GM23338 (cell line): ENCODE measurements at regions not wholly inside any gene's neighbourhood (a gene's known extent, or its start where the extent isn't known, plus 50 kb on each side); places are given as distances from the start of the nearest gene placed in this dataset.

ENCODE experiments used
- ATAC-seq: fragments of 200-7000 bp; cut with Tn5 transposase; 3 replicates; pipeline ENCODE4 v1.9.1; 2020
- DNase-seq: peaks from one replicate; pipeline ENCODE4 v3.0.0-alpha.2; 2015; ENCODE audit warnings: low spot score
- H2AFZ ChIP-seq: fragments of 200-600 bp; sonication (generic); 2 replicates; pipeline ENCODE4 v1.8.0; 2016; ENCODE audit warnings: antibody characterized with exemption, mild to moderate bottlenecking, moderate library complexity
- H3F3A ChIP-seq: fragments of 200-600 bp; sonication (generic); replicated peaks from 2 replicates; pipeline ENCODE4 v1.8.0; 2017; ENCODE audit warnings: antibody characterized with exemption, mixed run types, low read depth
- H3K27ac ChIP-seq: fragments of 200-600 bp; sonication (generic); 2 replicates; pipeline ENCODE4 v1.6.1; 2016; ENCODE audit warnings: low read depth
- H3K27me3 ChIP-seq: fragments of 200-600 bp; sonication (generic); 2 replicates; pipeline ENCODE4 v1.8.0; 2016; ENCODE audit warnings: mild to moderate bottlenecking, mixed run types, moderate library complexity; ENCODE audit not compliant: insufficient read depth
- H3K36me3 ChIP-seq: fragments of 200-600 bp; sonication (generic); 2 replicates; pipeline ENCODE4 v1.8.0; 2016; ENCODE audit warnings: mild to moderate bottlenecking; ENCODE audit not compliant: insufficient read depth
- H3K4me1 ChIP-seq: fragments of 200-600 bp; sonication (generic); 2 replicates; pipeline ENCODE4 v1.8.0; 2016; ENCODE audit warnings: mild to moderate bottlenecking, moderate library complexity; ENCODE audit not compliant: insufficient read depth
- H3K4me2 ChIP-seq: fragments of 200-600 bp; sonication (generic); 2 replicates; pipeline ENCODE4 v1.7.1; 2017; ENCODE audit warnings: mixed run types
- H3K4me3 ChIP-seq: fragments of 200-600 bp; sonication (generic); 2 replicates; pipeline ENCODE4 v1.6.1; 2016; ENCODE audit warnings: mixed run types
- H3K79me2 ChIP-seq: fragments of 200-600 bp; sonication (generic); replicated peaks from 2 replicates; pipeline ENCODE4 v1.8.0; 2017; ENCODE audit warnings: mild to moderate bottlenecking; ENCODE audit not compliant: insufficient read depth
- H3K9me2 ChIP-seq: fragments of 200-600 bp; sonication (generic); 2 replicates; pipeline ENCODE4 v1.8.0; 2017; ENCODE audit not compliant: insufficient read depth
- H4K20me1 ChIP-seq: fragments of 200-600 bp; sonication (generic); replicated peaks from 2 replicates; pipeline ENCODE4 v1.8.0; 2017; ENCODE audit warnings: mild to moderate bottlenecking; ENCODE audit not compliant: insufficient read depth
- H3K27ac Mint-ChIP-seq: 2 replicates; pipeline ENCODE4 v1.8.0; 2020; ENCODE audit warnings: inconsistent platforms, mild to moderate bottlenecking, moderate library complexity, mixed read lengths
- H3K27me3 Mint-ChIP-seq: 3 replicates; pipeline ENCODE4 v1.8.0; 2022; ENCODE audit warnings: low read depth, mild to moderate bottlenecking, moderate library complexity, mixed read lengths, inconsistent platforms; ENCODE audit not compliant: insufficient read depth, poor library complexity
- H3K36me3 Mint-ChIP-seq: 3 replicates; pipeline ENCODE4 v1.8.0; 2021; ENCODE audit warnings: low read depth, mild to moderate bottlenecking, inconsistent platforms, moderate library complexity, mixed read lengths
- H3K4me1 Mint-ChIP-seq: 3 replicates; pipeline ENCODE4 v1.8.0; 2020; ENCODE audit warnings: mild to moderate bottlenecking, inconsistent platforms, mixed read lengths
- H3K4me3 Mint-ChIP-seq: 3 replicates; pipeline ENCODE4 v1.8.0; 2021; ENCODE audit warnings: moderate library complexity, mild to moderate bottlenecking, inconsistent platforms, mixed read lengths
- H3K9me3 Mint-ChIP-seq: 3 replicates; pipeline ENCODE4 v1.8.0; 2020; ENCODE audit warnings: moderate library complexity, mild to moderate bottlenecking, inconsistent platforms, mixed read lengths
- CREB1 ChIP-seq: fragments of 250-450 bp; sonication (Bioruptor Pico); IDR thresholded peaks from 2 replicates; pipeline ENCODE4 v1.5.0; 2020; ENCODE audit warnings: low read depth, mild to moderate bottlenecking, moderate library complexity
- EZH2 ChIP-seq: fragments of 200-600 bp; sonication (generic); IDR thresholded peaks from one replicate; pipeline ENCODE4 v1.8.0; 2017; ENCODE audit warnings: antibody characterized with exemption, mild to moderate bottlenecking, low read depth; ENCODE audit not compliant: unreplicated experiment
- EZH2phosphoT487 ChIP-seq: fragments of 200-600 bp; sonication (generic); IDR thresholded peaks from one replicate; pipeline ENCODE4 v1.8.1; 2018; ENCODE audit warnings: antibody characterized with exemption; ENCODE audit not compliant: unreplicated experiment
- JUNB ChIP-seq: IDR thresholded peaks from one replicate; pipeline ENCODE4 v1.6.1; 2016; ENCODE audit warnings: antibody characterized with exemption; ENCODE audit not compliant: unreplicated experiment
- NANOG ChIP-seq: IDR thresholded peaks from 2 replicates; pipeline ENCODE4 v1.6.1; 2016; ENCODE audit warnings: antibody characterized with exemption, borderline replicate concordance
- POLR2AphosphoS5 ChIP-seq: IDR thresholded peaks from 2 replicates; pipeline ENCODE4 v1.6.1; 2016; ENCODE audit warnings: antibody characterized with exemption, low read depth
- STAT1 ChIP-seq: IDR thresholded peaks from one replicate; pipeline ENCODE4 v1.6.1; 2016; ENCODE audit warnings: antibody characterized with exemption; ENCODE audit not compliant: unreplicated experiment
- ZNF114 ChIP-seq: fragments of 250-450 bp; sonication (Bioruptor Pico); IDR thresholded peaks from 2 replicates; pipeline ENCODE4 v1.5.0; 2020; ENCODE audit warnings: mild to moderate bottlenecking, moderate library complexity
- ZNF331 ChIP-seq: fragments of 250-450 bp; sonication (Bioruptor Pico); IDR thresholded peaks from 2 replicates; pipeline ENCODE4 v1.5.0; 2020; ENCODE audit warnings: low read depth, mild to moderate bottlenecking, moderate library complexity
- TF ChIP-seq, protein P1 (sequence below): IDR thresholded peaks from 2 replicates; pipeline ENCODE4 v1.6.1; 2016; ENCODE audit warnings: antibody characterized with exemption
- TF ChIP-seq, protein P2 (sequence below): IDR thresholded peaks from one replicate; pipeline ENCODE4 v1.6.1; 2018; ENCODE audit warnings: antibody characterized with exemption; ENCODE audit not compliant: unreplicated experiment
- TF ChIP-seq, protein P3 (sequence below), 2 experiments: fragments of 200-600 bp in 1 of 2; sonication (generic) in 1 of 2; conservative IDR thresholded peaks; 2 replicates each; pipeline versions ENCODE4 v1.5.1 to v1.6.1; 2016 to 2017; ENCODE audit warnings: antibody characterized with exemption in 2 of 2, low read depth in 2 of 2, mild to moderate bottlenecking in 2 of 2, moderate library complexity in 1 of 2
- TF ChIP-seq, protein P4 (sequence below): fragments of 250-450 bp; sonication (Bioruptor Pico); IDR thresholded peaks from 2 replicates; pipeline ENCODE4 v1.5.0; 2020; ENCODE audit warnings: mild to moderate bottlenecking, moderate library complexity

DNA sequence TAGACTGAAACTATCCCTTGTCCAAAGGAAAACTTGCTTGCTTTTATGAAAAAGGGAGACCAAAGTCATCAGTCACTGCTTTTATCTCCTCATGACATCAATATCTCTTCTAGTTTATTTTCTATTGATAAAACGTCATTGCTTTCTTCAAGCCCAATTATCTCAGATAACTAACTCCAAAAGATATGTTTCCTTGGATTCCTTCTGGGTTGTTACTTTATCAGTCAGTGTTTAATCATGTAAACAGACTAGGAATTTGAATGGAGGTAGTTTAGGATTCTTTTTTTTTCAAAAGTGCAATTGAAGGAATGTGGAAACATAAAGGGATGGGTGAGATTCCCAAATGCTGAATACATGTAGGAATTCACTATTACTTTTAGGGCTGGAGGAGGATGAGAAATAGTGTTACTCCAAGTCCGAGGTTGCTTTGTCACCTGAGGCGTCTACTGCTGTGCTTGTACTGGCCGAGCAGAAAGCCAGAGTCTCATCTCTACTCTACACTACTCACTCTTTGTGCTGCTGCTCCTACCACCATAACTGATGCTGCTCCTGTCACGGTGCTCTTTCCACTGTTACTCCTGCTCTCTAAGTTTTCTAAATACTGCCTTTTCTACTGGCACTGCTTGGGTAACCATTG lies 1697.1 kb upstream of the NUDT12 start:
- peak; percentile 2 for DNase-seq
- H3K9me3 Mint-ChIP-seq, result no peaks in the 10 kb centered on the region; the same call in 2 of the 3 replicates
- H3K27me3 ChIP-seq, result no peaks in the 10 kb centered on the region
- 0 out of 2 replicates have a peak, but pooled peaks cover 2% of the 10 kb centered on the region for H3K9me2 ChIP-seq
- no peaks in the 10 kb centered on the region for H3K36me3 ChIP-seq
- H3K79me2 ChIP-seq, result no peaks in the 10 kb centered on the region
- H4K20me1 ChIP-seq, result no peaks in the 10 kb centered on the region
- H3K27ac Mint-ChIP-seq, result no peak overlapping the region
- H3K4me1 ChIP-seq, result no peaks in the 10 kb centered on the region; the same call in 1 of the 2 replicates
- no peak; the same call in 2 of the 3 replicates for ATAC-seq
- H3K4me3 ChIP-seq, result no peak overlapping the region
- peaks cover 5% of the 10 kb centered on the region for H3K4me1 Mint-ChIP-seq
- H2AFZ ChIP-seq, result peak overlapping the region; percentile 81
- H3K27me3 Mint-ChIP-seq, result peaks cover 2% of the 10 kb centered on the region
- no peak overlapping the region for H3K4me3 Mint-ChIP-seq
- H3K4me2 ChIP-seq, result no peak overlapping the region
- H3F3A ChIP-seq, result no peaks in the 10 kb centered on the region
- H3K27ac ChIP-seq, result no peak overlapping the region
- TF ChIP-seq STAT1 (no peak), ZNF331 (CRISPR knock-in tag) (no peak), POLR2AphosphoS5 (no peak), NANOG (no peak), EZH2phosphoT487 (no peak), CREB1 (CRISPR knock-in tag) (no peak), JUNB (no peak), EZH2 (no peak), ZNF114 (no peak)
- TF ChIP-seq, protein P1, sequence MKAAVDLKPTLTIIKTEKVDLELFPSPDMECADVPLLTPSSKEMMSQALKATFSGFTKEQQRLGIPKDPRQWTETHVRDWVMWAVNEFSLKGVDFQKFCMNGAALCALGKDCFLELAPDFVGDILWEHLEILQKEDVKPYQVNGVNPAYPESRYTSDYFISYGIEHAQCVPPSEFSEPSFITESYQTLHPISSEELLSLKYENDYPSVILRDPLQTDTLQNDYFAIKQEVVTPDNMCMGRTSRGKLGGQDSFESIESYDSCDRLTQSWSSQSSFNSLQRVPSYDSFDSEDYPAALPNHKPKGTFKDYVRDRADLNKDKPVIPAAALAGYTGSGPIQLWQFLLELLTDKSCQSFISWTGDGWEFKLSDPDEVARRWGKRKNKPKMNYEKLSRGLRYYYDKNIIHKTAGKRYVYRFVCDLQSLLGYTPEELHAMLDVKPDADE, result no peak
- TF ChIP-seq, protein P2, sequence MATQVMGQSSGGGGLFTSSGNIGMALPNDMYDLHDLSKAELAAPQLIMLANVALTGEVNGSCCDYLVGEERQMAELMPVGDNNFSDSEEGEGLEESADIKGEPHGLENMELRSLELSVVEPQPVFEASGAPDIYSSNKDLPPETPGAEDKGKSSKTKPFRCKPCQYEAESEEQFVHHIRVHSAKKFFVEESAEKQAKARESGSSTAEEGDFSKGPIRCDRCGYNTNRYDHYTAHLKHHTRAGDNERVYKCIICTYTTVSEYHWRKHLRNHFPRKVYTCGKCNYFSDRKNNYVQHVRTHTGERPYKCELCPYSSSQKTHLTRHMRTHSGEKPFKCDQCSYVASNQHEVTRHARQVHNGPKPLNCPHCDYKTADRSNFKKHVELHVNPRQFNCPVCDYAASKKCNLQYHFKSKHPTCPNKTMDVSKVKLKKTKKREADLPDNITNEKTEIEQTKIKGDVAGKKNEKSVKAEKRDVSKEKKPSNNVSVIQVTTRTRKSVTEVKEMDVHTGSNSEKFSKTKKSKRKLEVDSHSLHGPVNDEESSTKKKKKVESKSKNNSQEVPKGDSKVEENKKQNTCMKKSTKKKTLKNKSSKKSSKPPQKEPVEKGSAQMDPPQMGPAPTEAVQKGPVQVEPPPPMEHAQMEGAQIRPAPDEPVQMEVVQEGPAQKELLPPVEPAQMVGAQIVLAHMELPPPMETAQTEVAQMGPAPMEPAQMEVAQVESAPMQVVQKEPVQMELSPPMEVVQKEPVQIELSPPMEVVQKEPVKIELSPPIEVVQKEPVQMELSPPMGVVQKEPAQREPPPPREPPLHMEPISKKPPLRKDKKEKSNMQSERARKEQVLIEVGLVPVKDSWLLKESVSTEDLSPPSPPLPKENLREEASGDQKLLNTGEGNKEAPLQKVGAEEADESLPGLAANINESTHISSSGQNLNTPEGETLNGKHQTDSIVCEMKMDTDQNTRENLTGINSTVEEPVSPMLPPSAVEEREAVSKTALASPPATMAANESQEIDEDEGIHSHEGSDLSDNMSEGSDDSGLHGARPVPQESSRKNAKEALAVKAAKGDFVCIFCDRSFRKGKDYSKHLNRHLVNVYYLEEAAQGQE, result no peak
- TF ChIP-seq, protein P3, sequence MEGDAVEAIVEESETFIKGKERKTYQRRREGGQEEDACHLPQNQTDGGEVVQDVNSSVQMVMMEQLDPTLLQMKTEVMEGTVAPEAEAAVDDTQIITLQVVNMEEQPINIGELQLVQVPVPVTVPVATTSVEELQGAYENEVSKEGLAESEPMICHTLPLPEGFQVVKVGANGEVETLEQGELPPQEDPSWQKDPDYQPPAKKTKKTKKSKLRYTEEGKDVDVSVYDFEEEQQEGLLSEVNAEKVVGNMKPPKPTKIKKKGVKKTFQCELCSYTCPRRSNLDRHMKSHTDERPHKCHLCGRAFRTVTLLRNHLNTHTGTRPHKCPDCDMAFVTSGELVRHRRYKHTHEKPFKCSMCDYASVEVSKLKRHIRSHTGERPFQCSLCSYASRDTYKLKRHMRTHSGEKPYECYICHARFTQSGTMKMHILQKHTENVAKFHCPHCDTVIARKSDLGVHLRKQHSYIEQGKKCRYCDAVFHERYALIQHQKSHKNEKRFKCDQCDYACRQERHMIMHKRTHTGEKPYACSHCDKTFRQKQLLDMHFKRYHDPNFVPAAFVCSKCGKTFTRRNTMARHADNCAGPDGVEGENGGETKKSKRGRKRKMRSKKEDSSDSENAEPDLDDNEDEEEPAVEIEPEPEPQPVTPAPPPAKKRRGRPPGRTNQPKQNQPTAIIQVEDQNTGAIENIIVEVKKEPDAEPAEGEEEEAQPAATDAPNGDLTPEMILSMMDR (conservative IDR thresholded peaks at IDR 0.05; ENCODE audit: low read depth in 2 of 2), result no peak
- TF ChIP-seq, protein P4, sequence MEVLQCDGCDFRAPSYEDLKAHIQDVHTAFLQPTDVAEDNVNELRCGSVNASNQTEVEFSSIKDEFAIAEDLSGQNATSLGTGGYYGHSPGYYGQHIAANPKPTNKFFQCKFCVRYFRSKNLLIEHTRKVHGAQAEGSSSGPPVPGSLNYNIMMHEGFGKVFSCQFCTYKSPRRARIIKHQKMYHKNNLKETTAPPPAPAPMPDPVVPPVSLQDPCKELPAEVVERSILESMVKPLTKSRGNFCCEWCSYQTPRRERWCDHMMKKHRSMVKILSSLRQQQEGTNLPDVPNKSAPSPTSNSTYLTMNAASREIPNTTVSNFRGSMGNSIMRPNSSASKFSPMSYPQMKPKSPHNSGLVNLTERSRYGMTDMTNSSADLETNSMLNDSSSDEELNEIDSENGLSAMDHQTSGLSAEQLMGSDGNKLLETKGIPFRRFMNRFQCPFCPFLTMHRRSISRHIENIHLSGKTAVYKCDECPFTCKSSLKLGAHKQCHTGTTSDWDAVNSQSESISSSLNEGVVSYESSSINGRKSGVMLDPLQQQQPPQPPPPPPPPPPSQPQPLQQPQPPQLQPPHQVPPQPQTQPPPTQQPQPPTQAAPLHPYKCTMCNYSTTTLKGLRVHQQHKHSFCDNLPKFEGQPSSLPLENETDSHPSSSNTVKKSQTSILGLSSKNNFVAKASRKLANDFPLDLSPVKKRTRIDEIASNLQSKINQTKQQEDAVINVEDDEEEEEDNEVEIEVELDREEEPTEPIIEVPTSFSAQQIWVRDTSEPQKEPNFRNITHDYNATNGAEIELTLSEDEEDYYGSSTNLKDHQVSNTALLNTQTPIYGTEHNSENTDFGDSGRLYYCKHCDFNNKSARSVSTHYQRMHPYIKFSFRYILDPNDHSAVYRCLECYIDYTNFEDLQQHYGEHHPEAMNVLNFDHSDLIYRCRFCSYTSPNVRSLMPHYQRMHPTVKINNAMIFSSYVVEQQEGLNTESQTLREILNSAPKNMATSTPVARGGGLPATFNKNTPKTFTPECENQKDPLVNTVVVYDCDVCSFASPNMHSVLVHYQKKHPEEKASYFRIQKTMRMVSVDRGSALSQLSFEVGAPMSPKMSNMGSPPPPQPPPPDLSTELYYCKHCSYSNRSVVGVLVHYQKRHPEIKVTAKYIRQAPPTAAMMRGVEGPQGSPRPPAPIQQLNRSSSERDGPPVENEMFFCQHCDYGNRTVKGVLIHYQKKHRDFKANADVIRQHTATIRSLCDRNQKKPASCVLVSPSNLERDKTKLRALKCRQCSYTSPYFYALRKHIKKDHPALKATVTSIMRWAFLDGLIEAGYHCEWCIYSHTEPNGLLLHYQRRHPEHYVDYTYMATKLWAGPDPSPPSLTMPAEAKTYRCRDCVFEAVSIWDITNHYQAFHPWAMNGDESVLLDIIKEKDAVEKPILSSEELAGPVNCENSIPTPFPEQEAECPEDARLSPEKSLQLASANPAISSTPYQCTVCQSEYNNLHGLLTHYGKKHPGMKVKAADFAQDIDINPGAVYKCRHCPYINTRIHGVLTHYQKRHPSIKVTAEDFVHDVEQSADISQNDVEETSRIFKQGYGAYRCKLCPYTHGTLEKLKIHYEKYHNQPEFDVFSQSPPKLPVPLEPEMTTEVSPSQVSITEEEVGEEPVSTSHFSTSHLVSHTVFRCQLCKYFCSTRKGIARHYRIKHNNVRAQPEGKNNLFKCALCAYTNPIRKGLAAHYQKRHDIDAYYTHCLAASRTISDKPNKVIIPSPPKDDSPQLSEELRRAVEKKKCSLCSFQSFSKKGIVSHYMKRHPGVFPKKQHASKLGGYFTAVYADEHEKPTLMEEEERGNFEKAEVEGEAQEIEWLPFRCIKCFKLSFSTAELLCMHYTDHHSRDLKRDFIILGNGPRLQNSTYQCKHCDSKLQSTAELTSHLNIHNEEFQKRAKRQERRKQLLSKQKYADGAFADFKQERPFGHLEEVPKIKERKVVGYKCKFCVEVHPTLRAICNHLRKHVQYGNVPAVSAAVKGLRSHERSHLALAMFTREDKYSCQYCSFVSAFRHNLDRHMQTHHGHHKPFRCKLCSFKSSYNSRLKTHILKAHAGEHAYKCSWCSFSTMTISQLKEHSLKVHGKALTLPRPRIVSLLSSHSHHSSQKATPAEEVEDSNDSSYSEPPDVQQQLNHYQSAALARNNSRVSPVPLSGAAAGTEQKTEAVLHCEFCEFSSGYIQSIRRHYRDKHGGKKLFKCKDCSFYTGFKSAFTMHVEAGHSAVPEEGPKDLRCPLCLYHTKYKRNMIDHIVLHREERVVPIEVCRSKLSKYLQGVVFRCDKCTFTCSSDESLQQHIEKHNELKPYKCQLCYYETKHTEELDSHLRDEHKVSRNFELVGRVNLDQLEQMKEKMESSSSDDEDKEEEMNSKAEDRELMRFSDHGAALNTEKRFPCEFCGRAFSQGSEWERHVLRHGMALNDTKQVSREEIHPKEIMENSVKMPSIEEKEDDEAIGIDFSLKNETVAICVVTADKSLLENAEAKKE, result no peak
- no peaks in the 10 kb centered on the region for H3K36me3 Mint-ChIP-seq
